Naive thymus-derived CD8-positive, alpha-beta T cell (primary cell): ENCODE measurements at regions not wholly inside any gene's neighbourhood (a gene's known extent, or its start where the extent isn't known, plus 50 kb on each side); places are given as distances from the start of the nearest gene placed in this dataset.
"Not testable (repeated sequence)": the region's sequence is repeated elsewhere in the genome, so short reads cannot be mapped to it uniquely, and the experiment has no call there.

Experiments used
- ATAC-seq, 2 donors: fragments of 150-1000 bp; cut with Tn5 transposase in 1 of 2; sonication (Bioruptor Pico), chemical (Tn5 transposase) in 1 of 2; 1 replicate in 1 of 2; 2 replicates in 1 of 2; pipeline ENCODE4 v1.10.0; 2021; ENCODE audit warnings: mild to moderate bottlenecking in 2 of 2, moderate library complexity in 2 of 2
- POLR2A ChIA-PET: fragments of 350-600 bp; sonication (Branson Sonifier 250); formaldehyde crosslinking; loops from one replicate; lab custom pipeline; 2021; ENCODE audit warnings: antibody characterized with exemption; lab: Charles Lee
- DNase-seq, 10 donors: peaks; one replicate each; pipeline versions ENCODE4 v3.0.0 to v3.0.0-alpha.2; 2020 to 2022
- H3K27ac Mint-ChIP-seq, 10 donors: one replicate each; pipeline ENCODE4 v1.8.0; 2020 to 2022; ENCODE audit warnings: mild to moderate bottlenecking in 10 of 10, mixed read lengths in 10 of 10, moderate library complexity in 4 of 10, inconsistent platforms in 1 of 10
- H3K27me3 Mint-ChIP-seq, 5 donors: one replicate each; pipeline ENCODE4 v1.8.0; 2021 to 2022; ENCODE audit warnings: mixed read lengths in 5 of 5
- H3K36me3 Mint-ChIP-seq, 3 donors: one replicate each; pipeline ENCODE4 v1.8.0; 2020 to 2022; ENCODE audit warnings: mixed read lengths in 3 of 3, mild to moderate bottlenecking in 2 of 3, inconsistent platforms in 1 of 3
- H3K4me1 Mint-ChIP-seq, 4 donors: one replicate each; pipeline ENCODE4 v1.8.0; 2021 to 2022; ENCODE audit warnings: mixed read lengths in 4 of 4
- H3K4me3 Mint-ChIP-seq, 10 donors: one replicate each; pipeline ENCODE4 v1.8.0; 2020 to 2022; ENCODE audit warnings: mild to moderate bottlenecking in 10 of 10, mixed read lengths in 10 of 10, moderate library complexity in 6 of 10, inconsistent platforms in 1 of 10
- H3K9me3 Mint-ChIP-seq, 9 donors: one replicate each; pipeline ENCODE4 v1.8.0; 2020 to 2022; ENCODE audit warnings: mixed read lengths in 9 of 9, mild to moderate bottlenecking in 3 of 9, inconsistent platforms in 1 of 9, moderate library complexity in 1 of 9

- ATAC-seq (no peak), DNase-seq (no peak)
- POLR2A ChIA-PET, result no interaction called here
- Mint-ChIP-seq H3K4me1 (no peaks in the 10 kb centered on the region), H3K36me3 (peaks cover 0 to 5% (median 0%) of the 10 kb centered on the region in 3 donors), H3K9me3 (peaks cover 0 to 4% (median 0%) of the 10 kb centered on the region in 9 donors), H3K4me3 (no peak overlapping the region), H3K27me3 (peaks cover 0 to 3% (median 0%) of the 10 kb centered on the region in 5 donors), H3K27ac (no peak overlapping the region)
Observed at GRCh38 chr4:82240410-82240809, 133.4 kb downstream of the HNRNPD start.

- H3K27ac Mint-ChIP-seq, H3K36me3 Mint-ChIP-seq, H3K27me3 Mint-ChIP-seq, H3K4me1 Mint-ChIP-seq, DNase-seq, POLR2A ChIA-PET, H3K9me3 Mint-ChIP-seq, ATAC-seq, H3K4me3 Mint-ChIP-seq: not testable (repeated sequence)
Observed at GRCh38 chr4:82237142-82237541, 136.6 kb downstream of the HNRNPD start.

GRCh38 chr4:82235346-82235745 is 138.4 kb downstream of the HNRNPD start:
- POLR2A ChIA-PET, result no interaction called here
- H3K27ac Mint-ChIP-seq, result no peak overlapping the region
- ATAC-seq (no peak), DNase-seq (no peak)
- H3K4me1 Mint-ChIP-seq, result no peaks in the 10 kb centered on the region
- H3K9me3 Mint-ChIP-seq, result peaks cover 0 to 4% (median 0%) of the 10 kb centered on the region in 9 donors
- peaks cover 0 to 9% (median 2%) of the 10 kb centered on the region in 3 donors for H3K36me3 Mint-ChIP-seq
- no peak overlapping the region for H3K4me3 Mint-ChIP-seq
- H3K27me3 Mint-ChIP-seq, result peaks cover 0 to 12% (median 2%) of the 10 kb centered on the region in 5 donors

GRCh38 chr4:82232891-82233290 is 140.9 kb downstream of the HNRNPD start:
- H3K27ac Mint-ChIP-seq, result no peak overlapping the region
- no peak overlapping the region for H3K4me3 Mint-ChIP-seq
- DNase-seq, result no peak
- POLR2A ChIA-PET, result no interaction called here
- peaks cover 0 to 4% (median 0%) of the 10 kb centered on the region in 9 donors for H3K9me3 Mint-ChIP-seq
- ATAC-seq, result no peak
- H3K4me1 Mint-ChIP-seq, result no peaks in the 10 kb centered on the region
- peaks cover 0 to 9% (median 3%) of the 10 kb centered on the region in 3 donors for H3K36me3 Mint-ChIP-seq
- peaks cover 0 to 28% (median 4%) of the 10 kb centered on the region in 5 donors for H3K27me3 Mint-ChIP-seq

- POLR2A ChIA-PET, result no interaction called here
- Mint-ChIP-seq H3K27me3 (peaks cover 0 to 28% (median 4%) of the 10 kb centered on the region in 5 donors), H3K9me3 (peaks cover 0 to 4% (median 0%) of the 10 kb centered on the region in 9 donors), H3K4me3 (no peak overlapping the region), H3K4me1 (no peaks in the 10 kb centered on the region), H3K36me3 (peaks cover 0 to 9% (median 3%) of the 10 kb centered on the region in 3 donors), H3K27ac (no peak overlapping the region)
- DNase-seq, result no peak
- ATAC-seq, result no peak
Observed at GRCh38 chr4:82231806-82232205, 142.0 kb downstream of the HNRNPD start.

- Mint-ChIP-seq H3K9me3 (no peaks in the 10 kb centered on the region), H3K4me1 (peaks cover 0 to under 1% (median 0%) of the 10 kb centered on the region in 4 donors), H3K36me3 (peaks cover 0 to 4% (median 3%) of the 10 kb centered on the region in 3 donors), H3K4me3 (no peak overlapping the region), H3K27me3 (peaks cover 0 to 28% (median 4%) of the 10 kb centered on the region in 5 donors), H3K27ac (no peak overlapping the region)
- no peak for DNase-seq
- POLR2A ChIA-PET, result no interaction called here
- ATAC-seq, result no peak
Observed at GRCh38 chr4:82230306-82230705, 143.5 kb downstream of the HNRNPD start.

- POLR2A ChIA-PET, result no interaction called here
Observed at GRCh38 chr4:82225030-82225429, 148.8 kb downstream of the HNRNPD start.

GRCh38 chr4:82223715-82224114 is 150.1 kb downstream of the HNRNPD start:
- peak overlapping the region in 5 of 10 donors; percentile 12 to 78 (median 39) for H3K27ac Mint-ChIP-seq
- peak in 8 of 10 donors; percentile 8 to 52 (median 31) for DNase-seq

More at GRCh38 chr4:82225030-82225429, 148.8 kb downstream of the HNRNPD start:
- peak overlapping the region in 1 of 10 donors; percentile 22 for H3K27ac Mint-ChIP-seq
- no peak overlapping the region for H3K4me3 Mint-ChIP-seq
- DNase-seq (no peak), ATAC-seq (no peak)
- peaks cover 6 to 21% (median 14%) of the 10 kb centered on the region in 4 donors for H3K4me1 Mint-ChIP-seq
- peaks cover 0 to 4% (median 0%) of the 10 kb centered on the region in 9 donors for H3K9me3 Mint-ChIP-seq
- peaks cover 0 to 13% (median 4%) of the 10 kb centered on the region in 5 donors for H3K27me3 Mint-ChIP-seq
- H3K36me3 Mint-ChIP-seq, result peaks cover 0 to 2% (median 0%) of the 10 kb centered on the region in 3 donors

GRCh38 chr4:82219346-82219745 is 154.4 kb downstream of the HNRNPD start:
- Mint-ChIP-seq H3K9me3 (peaks cover 0 to 4% (median 0%) of the 10 kb centered on the region in 9 donors), H3K27me3 (no peaks in the 10 kb centered on the region), H3K27ac (peak overlapping the region in 3 of 10 donors; percentile 13 to 32 (median 21)), H3K4me3 (no peak overlapping the region), H3K4me1 (peaks cover 12 to 36% (median 24%) of the 10 kb centered on the region in 4 donors), H3K36me3 (no peaks in the 10 kb centered on the region)
- ATAC-seq (no peak), DNase-seq (no peak)
- POLR2A ChIA-PET, result no interaction called here

More at GRCh38 chr4:82223715-82224114, 150.1 kb downstream of the HNRNPD start:
- POLR2A ChIA-PET, result interaction anchor here (1.0 kb wide), 1 partner anchor 11 kb away, joined by 4 read pairs; no protein-coding TSS in a partner anchor
- Mint-ChIP-seq H3K4me1 (peaks cover 6 to 25% (median 16%) of the 10 kb centered on the region in 4 donors), H3K9me3 (peaks cover 0 to 4% (median 0%) of the 10 kb centered on the region in 9 donors), H3K4me3 (peak overlapping the region; percentile 15 to 81 (median 54)), H3K27me3 (no peaks in the 10 kb centered on the region), H3K36me3 (no peaks in the 10 kb centered on the region)
- ATAC-seq, result peak; percentile 92 to 99

- Mint-ChIP-seq H3K36me3 (no peaks in the 10 kb centered on the region), H3K4me3 (no peak overlapping the region), H3K27ac (peak overlapping the region in 2 of 10 donors; percentile 41 to 71), H3K4me1 (peaks cover 14 to 40% (median 27%) of the 10 kb centered on the region in 4 donors), H3K27me3 (no peaks in the 10 kb centered on the region), H3K9me3 (peaks cover 0 to 4% (median 0%) of the 10 kb centered on the region in 9 donors)
- DNase-seq (peak in 4 of 10 donors; percentile 10 to 29 (median 18)), ATAC-seq (peak in 1 of 2 donors; percentile 35)
- POLR2A ChIA-PET, result no interaction called here
Observed at GRCh38 chr4:82217986-82218715, 155.6 kb downstream of the HNRNPD start.

GRCh38 chr4:82216219-82216618 is 157.6 kb downstream of the HNRNPD start:
- peaks cover 14 to 42% (median 32%) of the 10 kb centered on the region in 4 donors for H3K4me1 Mint-ChIP-seq
- H3K36me3 Mint-ChIP-seq, result no peaks in the 10 kb centered on the region
- H3K27me3 Mint-ChIP-seq, result no peaks in the 10 kb centered on the region
- POLR2A ChIA-PET, result no interaction called here
- ATAC-seq (no peak), DNase-seq (no peak)
- peak overlapping the region in 2 of 10 donors; percentile 19 to 54 for H3K27ac Mint-ChIP-seq
- no peak overlapping the region for H3K4me3 Mint-ChIP-seq
- peaks cover 0 to 2% (median 0%) of the 10 kb centered on the region in 9 donors for H3K9me3 Mint-ChIP-seq

GRCh38 chr4:82215800-82216199 is 158.0 kb downstream of the HNRNPD start:
- Mint-ChIP-seq H3K4me3 (no peak overlapping the region), H3K27me3 (no peaks in the 10 kb centered on the region), H3K36me3 (no peaks in the 10 kb centered on the region), H3K27ac (peak overlapping the region in 1 of 10 donors; percentile 19), H3K9me3 (peaks cover 0 to 2% (median 0%) of the 10 kb centered on the region in 9 donors), H3K4me1 (peaks cover 14 to 42% (median 33%) of the 10 kb centered on the region in 4 donors)
- POLR2A ChIA-PET, result no interaction called here
- DNase-seq, result no peak
- ATAC-seq, result no peak

GRCh38 chr4:82215039-82215438 is 158.8 kb downstream of the HNRNPD start:
- Mint-ChIP-seq H3K4me1 (peaks cover 14 to 42% (median 33%) of the 10 kb centered on the region in 4 donors), H3K4me3 (no peak overlapping the region), H3K36me3 (no peaks in the 10 kb centered on the region), H3K27ac (no peak overlapping the region), H3K27me3 (no peaks in the 10 kb centered on the region), H3K9me3 (peaks cover 0 to 2% (median 0%) of the 10 kb centered on the region in 9 donors)
- POLR2A ChIA-PET, result no interaction called here
- DNase-seq, result no peak
- ATAC-seq, result no peak
